ENCODE measurements at regions not wholly inside any gene's neighbourhood (a gene's known extent, or its start where the extent isn't known, plus 50 kb on each side); places are given as distances from the start of the nearest gene placed in this dataset.
"Not testable (repeated sequence)": the region's sequence is repeated elsewhere in the genome, so short reads cannot be mapped to it uniquely, and the experiment has no call there.

- H3K36me3 ChIP-seq, result no peaks in the 10 kb centered on the region
- no peak for TF ChIP-seq POLR2AphosphoS5 (IDR thresholded peaks at IDR 0.05; ENCODE audit: insufficient read depth in 1 of 2, low read depth in 1 of 2)
- no peak for TF ChIP-seq CTCF (IDR thresholded peaks at IDR 0.05)
- no peak for TF ChIP-seq POLR2A (IDR thresholded peaks at IDR 0.05)
- intact Hi-C loops (cut with DNase I), result no loop called here
- H3K4me3 ChIP-seq, result no peak overlapping the region
- no peak overlapping the region for H3K27ac ChIP-seq
- H3K9me3 ChIP-seq, result no peaks in the 10 kb centered on the region
- no peak for DNase-seq (ENCODE audit: extremely low spot score in 2 of 2)
- H3K4me1 ChIP-seq, result no peaks in the 10 kb centered on the region
- no peaks in the 10 kb centered on the region for H3K27me3 ChIP-seq
Measured at GRCh38 chr6:150495126-150495525, 104.6 kb upstream of the PLEKHG1 start.

- TF ChIP-seq POLR2AphosphoS5 (IDR thresholded peaks at IDR 0.05; ENCODE audit: insufficient read depth in 1 of 2, low read depth in 1 of 2) (no peak), CTCF (IDR thresholded peaks at IDR 0.05) (no peak), POLR2A (IDR thresholded peaks at IDR 0.05) (no peak)
- no peak for DNase-seq (ENCODE audit: extremely low spot score in 2 of 2)
- Histone ChIP-seq H3K9me3 (no peaks in the 10 kb centered on the region), H3K36me3 (no peaks in the 10 kb centered on the region), H3K27ac (no peak overlapping the region), H3K4me1 (no peaks in the 10 kb centered on the region), H3K4me3 (no peak overlapping the region), H3K27me3 (no peaks in the 10 kb centered on the region)
- intact Hi-C loops (cut with DNase I), result no loop called here
Measured at GRCh38 chr6:150496629-150497028, 103.1 kb upstream of the PLEKHG1 start.

GRCh38 chr6:150499882-150500312, 99.8 kb upstream of the PLEKHG1 start:
- H3K27ac ChIP-seq, result no peak overlapping the region
- H3K36me3 ChIP-seq, result no peaks in the 10 kb centered on the region
- no peak for DNase-seq (ENCODE audit: extremely low spot score in 2 of 2)
- H3K9me3 ChIP-seq, result no peaks in the 10 kb centered on the region
- intact Hi-C loops (cut with DNase I), result no loop called here
- H3K4me3 ChIP-seq, result no peak overlapping the region
- H3K4me1 ChIP-seq, result no peaks in the 10 kb centered on the region
- no peak for TF ChIP-seq POLR2AphosphoS5 (IDR thresholded peaks at IDR 0.05; ENCODE audit: insufficient read depth in 1 of 2, low read depth in 1 of 2)
- H3K27me3 ChIP-seq, result no peaks in the 10 kb centered on the region

- H3K4me1 ChIP-seq; H3K27me3 ChIP-seq; DNase-seq (ENCODE audit: extremely low spot score in 2 of 2); H3K36me3 ChIP-seq; H3K9me3 ChIP-seq; H3K27ac ChIP-seq; intact Hi-C loops (cut with DNase I); H3K4me3 ChIP-seq: not testable (repeated sequence)
Measured at GRCh38 chr6:150500568-150500967, 99.1 kb upstream of the PLEKHG1 start.

GRCh38 chr6:150503041-150503440, 96.6 kb upstream of the PLEKHG1 start:
- H3K4me1 ChIP-seq, result no peaks in the 10 kb centered on the region
- intact Hi-C loops (cut with DNase I), result no loop called here
- no peak overlapping the region for H3K4me3 ChIP-seq
- TF ChIP-seq CTCF (IDR thresholded peaks at IDR 0.05), result no peak
- no peaks in the 10 kb centered on the region for H3K9me3 ChIP-seq
- no peak overlapping the region for H3K27ac ChIP-seq
- no peaks in the 10 kb centered on the region for H3K36me3 ChIP-seq
- DNase-seq (ENCODE audit: extremely low spot score in 2 of 2), result no peak
- H3K27me3 ChIP-seq, result no peaks in the 10 kb centered on the region

- intact Hi-C loops (cut with DNase I), result no loop called here
- H3K4me1 ChIP-seq, result no peaks in the 10 kb centered on the region
- DNase-seq (ENCODE audit: extremely low spot score in 2 of 2), result no peak
- TF ChIP-seq POLR2A (IDR thresholded peaks at IDR 0.05) (no peak), CTCF (IDR thresholded peaks at IDR 0.05) (no peak)
- no peaks in the 10 kb centered on the region for H3K9me3 ChIP-seq
- no peak overlapping the region for H3K4me3 ChIP-seq
- no peak overlapping the region for H3K27ac ChIP-seq
- no peaks in the 10 kb centered on the region for H3K36me3 ChIP-seq
- H3K27me3 ChIP-seq, result no peaks in the 10 kb centered on the region
Measured at GRCh38 chr6:150503586-150504339, 95.9 kb upstream of the PLEKHG1 start.

GRCh38 chr6:150507361-150507760, 92.3 kb upstream of the PLEKHG1 start:
- H3K4me3 ChIP-seq; intact Hi-C loops (cut with DNase I); H3K36me3 ChIP-seq; H3K4me1 ChIP-seq; DNase-seq (ENCODE audit: extremely low spot score in 2 of 2); H3K9me3 ChIP-seq; H3K27me3 ChIP-seq; H3K27ac ChIP-seq: not testable (repeated sequence)
